GM12878 (cell line): ENCODE measurements at regions not wholly inside any gene's neighbourhood (a gene's known extent, or its start where the extent isn't known, plus 50 kb on each side); places are given as distances from the start of the nearest gene placed in this dataset.

Experiments
- ATAC-seq: fragments of 200-7000 bp; cut with Tn5 transposase; 3 replicates; pipeline ENCODE4 v1.9.1; 2020; ENCODE audit warnings: mild to moderate bottlenecking, moderate library complexity
- BruUV-seq: library from RNA; stranded (reverse); fragments of 400-500 nt; replicated peaks from 2 replicates; lab custom pipeline; 2021; lab: Mats Ljungman, UMichigan
- CTCF ChIA-PET: fragments of 300-600 bp; sonication (Branson Sonifier 250); formaldehyde crosslinking; extraction: SDS; loops from one replicate; lab custom pipeline; 2021; ENCODE audit warnings: inconsistent platforms; lab: Yijun Ruan, JAX
- POLR2A ChIA-PET: fragments of 350-600 bp; formaldehyde crosslinking; extraction: SDS; loops from one replicate; lab custom pipeline; 2021; ENCODE audit warnings: inconsistent platforms; lab: Charles Lee
- RAD21 ChIA-PET: fragments of 300-600 bp; sonication (Branson Sonifier 250); formaldehyde crosslinking; loops from one replicate; lab custom pipeline; 2023; ENCODE audit warnings: antibody characterized with exemption; ENCODE audit not compliant: unreplicated experiment; lab: Charles Lee
- SMC1A ChIA-PET: fragments of 300-600 bp; sonication (Branson Sonifier 250); formaldehyde crosslinking; loops from one replicate; lab custom pipeline; 2023; ENCODE audit not compliant: unreplicated experiment, uncharacterized antibody; lab: Charles Lee
- DNase-seq: peaks from one replicate; pipeline ENCODE4 v3.0.0-alpha.2; 2011; ENCODE audit warnings: low read depth, low spot score
- FAIRE-seq: peaks from 3 replicates; lab custom pipeline; 2011; peaks lifted over from hg19 to GRCh38; lab: Jason Lieb, UNC
- H2AFZ ChIP-seq: 2 replicates; pipeline ENCODE4 v1.6.0; 2011; ENCODE audit warnings: low read depth, low read length, control low read depth; ENCODE audit not compliant: control insufficient read depth
- H3K27ac ChIP-seq: 2 replicates; pipeline ENCODE4 v1.5.1; 2011; ENCODE audit warnings: control low read depth; ENCODE audit not compliant: control insufficient read depth, insufficient read depth
- H3K27me3 ChIP-seq, 2 experiments: replicated peaks in 1 of 2; 2 replicates each; pipeline versions ENCODE4 v1.6.0 to v1.6.1; 2011; ENCODE audit warnings: low read length in 1 of 2; ENCODE audit not compliant: control insufficient read depth in 2 of 2, insufficient read depth in 2 of 2
- H3K36me3 ChIP-seq, 2 experiments: 2 replicates each; pipeline ENCODE4 v1.5.1; 2011; ENCODE audit warnings: low read length in 1 of 2; ENCODE audit not compliant: control insufficient read depth in 2 of 2, insufficient read depth in 2 of 2
- H3K4me1 ChIP-seq: 2 replicates; pipeline ENCODE4 v1.6.1; 2011; ENCODE audit warnings: mild to moderate bottlenecking, low read length, moderate library complexity, mixed read lengths; ENCODE audit not compliant: control insufficient read depth, insufficient read depth
- H3K4me2 ChIP-seq: 2 replicates; pipeline ENCODE4 v1.6.0; 2011; ENCODE audit warnings: control low read depth; ENCODE audit not compliant: control insufficient read depth, insufficient read depth
- H3K4me3 ChIP-seq: fragments of 200-600 bp; sonication (generic); 2 replicates; pipeline ENCODE4 v1.5.1; 2016
- H3K79me2 ChIP-seq: 2 replicates; pipeline ENCODE4 v1.6.0; 2011; ENCODE audit warnings: low read length; ENCODE audit not compliant: control insufficient read depth, insufficient read depth
- H3K9ac ChIP-seq: 2 replicates; pipeline ENCODE4 v1.8.0; 2011; ENCODE audit warnings: low read length, control low read depth, mixed read lengths; ENCODE audit not compliant: control insufficient read depth, insufficient read depth
- H3K9me3 ChIP-seq: replicated peaks from 3 replicates; pipeline ENCODE4 v1.5.1; 2011; ENCODE audit warnings: mild to moderate bottlenecking, low read length; ENCODE audit not compliant: control insufficient read depth, insufficient read depth
- H4K20me1 ChIP-seq: 2 replicates; pipeline ENCODE4 v1.6.0; 2011; ENCODE audit not compliant: control insufficient read depth, insufficient read depth
- CEBPB ChIP-seq, 2 experiments: fragments of 150-350 bp in 1 of 2; IDR thresholded peaks; 2 replicates each; pipeline ENCODE4 v1.6.1; 2012 to 2014; ENCODE audit warnings: low read depth in 2 of 2, low read length in 2 of 2, borderline replicate concordance in 1 of 2, inconsistent platforms in 1 of 2
- CEBPZ ChIP-seq: fragments of 150-350 bp; IDR thresholded peaks from 2 replicates; pipeline ENCODE4 v1.6.1; 2016; ENCODE audit warnings: low read depth, low read length
- MTA3 ChIP-seq: IDR thresholded peaks from 2 replicates; pipeline ENCODE4 v1.6.1; 2012; ENCODE audit warnings: low read length, inconsistent platforms, borderline replicate concordance
- NR2F1 ChIP-seq: fragments of 450-650 bp; conservative IDR thresholded peaks from 2 replicates; pipeline ENCODE4 v1.6.1; 2017; ENCODE audit warnings: mild to moderate bottlenecking
- RELB ChIP-seq: fragments of 450-650 bp; IDR thresholded peaks from 2 replicates; pipeline ENCODE4 v1.6.1; 2017; ENCODE audit warnings: low read depth, mild to moderate bottlenecking, moderate library complexity
- WGBS: methylation state at CpG from one replicate; pipeline ENCODE4 v1.1.6; 2016; ENCODE audit warnings: low lambda C conversion rate; ENCODE audit not compliant: insufficient replicate concordance, insufficient coverage; ENCODE audit errors: missing lambda C conversion rate; 5-methylcytosine and 5-hydroxymethylcytosine counted together
- in situ Hi-C: fragments of 300-500 bp; cut with MboI; formaldehyde crosslinking; loops from 9 replicates; pipeline ENCODE4 v1.14.3; 2018; ENCODE audit warnings: mixed read lengths
- intact Hi-C: fragments of 100-400 bp; cut with micrococcal nuclease; formaldehyde crosslinking; loops from one replicate; pipeline ENCODE4 v1.14.2; 2022; ENCODE audit not compliant: unreplicated experiment

- H3K27ac ChIP-seq, result no peak overlapping the region
- WGBS, result 8% methylated on average over 3 of the region's 3 CpGs
- no peaks in the 10 kb centered on the region for H4K20me1 ChIP-seq
- H3K4me1 ChIP-seq, result no peaks in the 10 kb centered on the region
- H3K36me3 ChIP-seq, result no peaks in the 10 kb centered on the region
- intact Hi-C loops, result no loop called here
- no peak overlapping the region for H3K4me3 ChIP-seq
- ATAC-seq (no peak), FAIRE-seq (no peak), DNase-seq (no peak)
- no peaks in the 10 kb centered on the region for H3K79me2 ChIP-seq
- ChIA-PET POLR2A (no interaction called here), CTCF (no interaction called here), SMC1A (no interaction called here), RAD21 (no interaction called here)
- no TSS peak for BruUV-seq
- no peak overlapping the region for H2AFZ ChIP-seq
- no peaks in the 10 kb centered on the region; a peak in 1 of 4 replicates for H3K27me3 ChIP-seq
- no peak for TF ChIP-seq CEBPZ
- no peak for TF ChIP-seq MTA3
- TF ChIP-seq NR2F1, result no peak
- no peak for TF ChIP-seq RELB
- TF ChIP-seq CEBPB (IDR thresholded peaks at IDR 0.05; ENCODE audit: borderline replicate concordance in 1 of 2, low read depth in 2 of 2, low read length in 2 of 2), result no peak
- H3K9ac ChIP-seq, result no peak overlapping the region
- H3K9me3 ChIP-seq, result no peaks in the 10 kb centered on the region
- H3K4me2 ChIP-seq, result no peak overlapping the region
- in situ Hi-C loops, result no loop called here
Observed at GRCh38 chr10:84047258-84048010, 91.9 kb upstream of the GHITM start.
